H1 (cell line): ENCODE measurements at regions not wholly inside any gene's neighbourhood (a gene's known extent, or its start where the extent isn't known, plus 50 kb on each side); places are given as distances from the start of the nearest gene placed in this dataset.

Experiments used
- CTCF ChIA-PET: fragments of 300-600 bp; sonication (Branson Sonifier 250); formaldehyde crosslinking; loops from one replicate; lab custom pipeline; 2021; ENCODE audit not compliant: partially characterized antibody; lab: Charles Lee
- POLR2A ChIA-PET: fragments of 300-600 bp; sonication (Branson Sonifier 250); formaldehyde crosslinking; loops from one replicate; lab custom pipeline; 2021; ENCODE audit warnings: inconsistent platforms; ENCODE audit not compliant: partially characterized antibody; lab: Charles Lee
- DNase-seq, 2 experiments: peaks; one replicate each; pipeline versions ENCODE4 v3.0.0 to v3.0.0-alpha.2; 2010 to 2022; ENCODE audit warnings: low spot score in 2 of 2, low read depth in 1 of 2, mixed read lengths in 1 of 2
- FAIRE-seq: peaks from 2 replicates; lab custom pipeline; 2011; peaks lifted over from hg19 to GRCh38; lab: Jason Lieb, UNC
- H2AFZ ChIP-seq: 2 replicates; pipeline ENCODE4 v1.8.1; 2012; ENCODE audit warnings: low read length, inconsistent platforms
- H2AK5ac ChIP-seq: 2 replicates; pipeline ENCODE4 v1.6.1; 2013; ENCODE audit warnings: low read depth, low read length
- H2BK120ac ChIP-seq: replicated peaks from 2 replicates; pipeline ENCODE3; 2013; ENCODE audit warnings: low read depth, low read length, inconsistent platforms
- H2BK12ac ChIP-seq: 2 replicates; pipeline ENCODE4 v1.6.1; 2013; ENCODE audit warnings: low read depth, low read length
- H2BK15ac ChIP-seq: 2 replicates; pipeline ENCODE4 v1.6.1; 2013; ENCODE audit warnings: low read length
- H2BK20ac ChIP-seq: 2 replicates; pipeline ENCODE4 v1.6.1; 2013; ENCODE audit warnings: low read length
- H2BK5ac ChIP-seq: 2 replicates; pipeline ENCODE4 v1.6.1; 2013; ENCODE audit warnings: low read depth, low read length
- H3K14ac ChIP-seq: 2 replicates; pipeline ENCODE4 v1.6.1; 2013; ENCODE audit warnings: inconsistent platforms; ENCODE audit not compliant: insufficient read length
- H3K18ac ChIP-seq: 2 replicates; pipeline ENCODE4 v1.6.1; 2013; ENCODE audit warnings: low read length; ENCODE audit errors: extremely low read depth
- H3K23ac ChIP-seq: 2 replicates; pipeline ENCODE4 v1.6.1; 2013; ENCODE audit warnings: inconsistent platforms; ENCODE audit not compliant: insufficient read length
- H3K23me2 ChIP-seq: 2 replicates; pipeline ENCODE4 v1.6.1; 2013; ENCODE audit warnings: low read depth, low read length
- H3K27ac ChIP-seq: 2 replicates; pipeline ENCODE4 v1.6.1; 2011; ENCODE audit warnings: low read depth, low read length, inconsistent platforms
- H3K27me3 ChIP-seq, 4 experiments: replicated peaks in 1 of 4; 1 replicate in 1 of 4; 2 replicates in 3 of 4; pipeline versions ENCODE4 v1.6.1 to v1.8.1; 2011 to 2013; ENCODE audit warnings: low read length in 3 of 4, mild to moderate bottlenecking in 3 of 4, inconsistent platforms in 2 of 4, mixed read lengths in 2 of 4, moderate library complexity in 1 of 4; ENCODE audit not compliant: control insufficient read depth in 3 of 4, insufficient read depth in 3 of 4; ENCODE audit errors: extremely low read depth in 1 of 4
- H3K36me3 ChIP-seq, 4 experiments: 2 replicates each; pipeline versions ENCODE4 v1.6.1 to v1.8.1; 2011 to 2013; ENCODE audit warnings: mild to moderate bottlenecking in 4 of 4, low read length in 3 of 4, moderate library complexity in 2 of 4, control low read depth in 1 of 4, inconsistent platforms in 1 of 4; ENCODE audit not compliant: insufficient read depth in 4 of 4, control insufficient read depth in 2 of 4
- H3K4ac ChIP-seq: replicated peaks from 2 replicates; pipeline ENCODE3; 2013; ENCODE audit warnings: low read length, low read depth, mixed read lengths, inconsistent platforms; ENCODE audit not compliant: insufficient read length
- H3K4me1 ChIP-seq, 4 experiments: replicated peaks in 1 of 4; 1 replicate in 1 of 4; 2 replicates in 3 of 4; pipeline versions ENCODE4 v1.6.1 to v1.8.1; 2011 to 2013; ENCODE audit warnings: low read length in 3 of 4, inconsistent platforms in 2 of 4, mixed read lengths in 1 of 4; ENCODE audit not compliant: insufficient read depth in 4 of 4, control insufficient read depth in 3 of 4
- H3K4me2 ChIP-seq, 2 experiments: 2 replicates each; pipeline versions ENCODE4 v1.6.1 to v1.8.1; 2011 to 2013; ENCODE audit warnings: low read depth in 2 of 2, low read length in 2 of 2, control low read depth in 1 of 2, inconsistent platforms in 1 of 2, mild to moderate bottlenecking in 1 of 2; ENCODE audit not compliant: insufficient read depth in 1 of 2
- H3K4me3 ChIP-seq, 4 experiments: fragments of 200-600, 300-600 bp in 1 of 4; sonication (generic), shearing (Covaris generic), sonication (Bioruptor Twin) in 1 of 4; 2 replicates each; pipeline versions ENCODE4 v1.5.1 to v1.8.1; 2011 to 2016; ENCODE audit warnings: low read length in 4 of 4, low read depth in 3 of 4, control low read depth in 2 of 4, inconsistent platforms in 2 of 4, mild to moderate bottlenecking in 2 of 4, mixed read lengths in 1 of 4, moderate library complexity in 1 of 4; ENCODE audit not compliant: insufficient read depth in 2 of 4; ENCODE audit errors: extremely low read depth in 1 of 4
- H3K56ac ChIP-seq: replicated peaks from 2 replicates; pipeline ENCODE3; 2013; ENCODE audit warnings: low read depth, mild to moderate bottlenecking, mixed read lengths, low read length, inconsistent platforms; ENCODE audit not compliant: insufficient read length
- H3K79me1 ChIP-seq: 2 replicates; pipeline ENCODE4 v1.6.1; 2013; ENCODE audit warnings: low read depth, low read length, control low read depth
- H3K79me2 ChIP-seq, 2 experiments: 2 replicates each; pipeline versions ENCODE4 v1.6.1 to v1.8.1; 2012 to 2013; ENCODE audit warnings: low read length in 2 of 2, mild to moderate bottlenecking in 2 of 2, inconsistent platforms in 1 of 2; ENCODE audit not compliant: insufficient read depth in 2 of 2, control insufficient read depth in 1 of 2
- H3K9ac ChIP-seq, 4 experiments: replicated peaks in 1 of 4; 1 replicate in 1 of 4; 2 replicates in 3 of 4; pipeline versions ENCODE4 v1.6.1 to v1.8.1; 2011 to 2013; ENCODE audit warnings: low read depth in 3 of 4, low read length in 3 of 4, control low read depth in 2 of 4, mild to moderate bottlenecking in 2 of 4, moderate library complexity in 2 of 4, inconsistent platforms in 1 of 4; ENCODE audit errors: extremely low read depth in 1 of 4
- H3K9me3 ChIP-seq, 2 experiments: 2 replicates each; pipeline versions ENCODE4 v1.6.1 to v1.8.1; 2012 to 2013; ENCODE audit warnings: mild to moderate bottlenecking in 2 of 2, moderate library complexity in 2 of 2, control low read depth in 1 of 2, inconsistent platforms in 1 of 2, low read depth in 1 of 2, low read length in 1 of 2, mixed read lengths in 1 of 2; ENCODE audit not compliant: insufficient read depth in 2 of 2
- H4K20me1 ChIP-seq, 2 experiments: replicated peaks in 1 of 2; 2 replicates each; pipeline versions ENCODE3 to v1.8.1; 2011 to 2013; ENCODE audit warnings: inconsistent platforms in 2 of 2, low read length in 2 of 2, mild to moderate bottlenecking in 1 of 2; ENCODE audit not compliant: insufficient read depth in 2 of 2, control insufficient read depth in 1 of 2
- H4K5ac ChIP-seq: 2 replicates; pipeline ENCODE4 v1.6.1; 2013; ENCODE audit warnings: low read length, low read depth, mixed read lengths, inconsistent platforms; ENCODE audit not compliant: insufficient read length
- H4K8ac ChIP-seq: 2 replicates; pipeline ENCODE4 v1.8.0; 2013; ENCODE audit warnings: mild to moderate bottlenecking, moderate library complexity, low read length, inconsistent platforms; ENCODE audit not compliant: insufficient read depth; ENCODE audit errors: extremely low read depth
- H4K91ac ChIP-seq: replicated peaks from 2 replicates; pipeline ENCODE3; 2013; ENCODE audit warnings: low read length, mixed read lengths, inconsistent platforms; ENCODE audit not compliant: insufficient read length
- MAFK ChIP-seq: IDR thresholded peaks from 2 replicates; pipeline ENCODE4 v1.6.1; 2012; ENCODE audit warnings: low read depth, mild to moderate bottlenecking, improper control_type of control experiment, low read length
- NANOG ChIP-seq: IDR thresholded peaks from 2 replicates; pipeline ENCODE4 v1.6.1; 2011; ENCODE audit warnings: low read length, low read depth, mild to moderate bottlenecking, inconsistent platforms; ENCODE audit not compliant: insufficient read depth, poor library complexity, severe bottlenecking
- RNF2 ChIP-seq: fragments of 200-900, 300-1000 bp; sonication (generic); IDR thresholded peaks from 2 replicates; pipeline ENCODE4 v1.7.1; 2016; ENCODE audit warnings: borderline replicate concordance, low read depth, mild to moderate bottlenecking, antibody characterized with exemption, low read length; ENCODE audit not compliant: poor library complexity, severe bottlenecking; ENCODE audit errors: missing control alignments
- SIRT6 ChIP-seq: IDR thresholded peaks from one replicate; pipeline ENCODE4 v1.7.1; 2012; ENCODE audit warnings: low read length, inconsistent platforms
- TAF1 ChIP-seq: IDR thresholded peaks from 2 replicates; pipeline ENCODE4 v1.6.1; 2011; ENCODE audit warnings: mild to moderate bottlenecking, low read depth, low read length
- WGBS, 2 experiments: shearing (Covaris generic) in 1 of 2; methylation state at CpG; one replicate each; pipeline versions ENCODE4 v1.1.6 to v1.1.7; 2013 to 2015; ENCODE audit warnings: low lambda C conversion rate in 2 of 2, mixed read lengths in 2 of 2, inconsistent platforms in 1 of 2, low coverage in 1 of 2, missing lambda C conversion rate in 1 of 2; ENCODE audit not compliant: insufficient replicate concordance in 2 of 2, insufficient coverage in 1 of 2, insufficient read length in 1 of 2; ENCODE audit errors: extremely low coverage in 1 of 2, missing lambda C conversion rate in 1 of 2; 5-methylcytosine and 5-hydroxymethylcytosine counted together

DNA sequence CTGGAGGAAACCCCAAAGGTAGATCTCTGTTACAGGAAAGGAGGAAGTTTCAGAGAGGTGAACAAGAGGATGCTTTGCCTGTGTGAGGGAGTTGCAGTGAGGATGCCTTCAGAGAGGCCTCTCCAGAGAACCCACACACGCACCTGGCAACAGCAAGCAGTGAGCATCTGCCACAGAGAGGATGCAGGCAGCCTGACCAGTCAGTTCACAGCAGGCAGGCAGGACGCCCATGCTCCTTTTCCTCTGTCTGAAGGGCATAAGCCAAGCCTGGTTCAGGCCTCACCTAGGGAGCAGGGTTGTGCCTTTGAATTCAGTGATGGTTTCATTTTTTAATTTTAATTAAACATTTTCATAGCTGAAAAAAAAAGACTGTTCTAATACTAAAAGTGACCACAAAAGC, 346.0 kb upstream of the MARCKS start:
- H4K8ac ChIP-seq: no peak overlapping the region
- ChIA-PET POLR2A (no interaction called here), CTCF (no interaction called here)
- H2BK12ac ChIP-seq: no peak overlapping the region
- TF ChIP-seq SIRT6: no peak
- no peak for TF ChIP-seq NANOG
- no peak for TF ChIP-seq TAF1
- no peak for TF ChIP-seq MAFK
- TF ChIP-seq RNF2: no peak
- H3K23me2 ChIP-seq: no peaks in the 10 kb centered on the region
- no peak overlapping the region for H2AFZ ChIP-seq
- no peaks in the 10 kb centered on the region for H3K4me1 ChIP-seq
- H4K91ac ChIP-seq: no peak overlapping the region
- H3K56ac ChIP-seq: no peak overlapping the region
- H2AK5ac ChIP-seq: no peak overlapping the region
- H3K36me3 ChIP-seq: no peaks in the 10 kb centered on the region
- no peaks in the 10 kb centered on the region for H3K9me3 ChIP-seq
- DNase-seq: no peak
- H4K20me1 ChIP-seq: no peaks in the 10 kb centered on the region
- no peak overlapping the region for H3K4ac ChIP-seq
- H3K4me3 ChIP-seq: no peak overlapping the region
- H4K5ac ChIP-seq: no peak overlapping the region
- H2BK15ac ChIP-seq: no peak overlapping the region
- H3K27me3 ChIP-seq: no peaks in the 10 kb centered on the region
- no peak overlapping the region for H3K4me2 ChIP-seq
- 79% methylated on average over 2 of the region's 2 CpGs; no CpG with 5 or more reads in 1 of the 2 experiments for WGBS, 2 experiments
- no peak overlapping the region for H3K27ac ChIP-seq
- H2BK120ac ChIP-seq: no peak overlapping the region
- no peaks in the 10 kb centered on the region for H3K79me2 ChIP-seq
- no peak overlapping the region for H2BK5ac ChIP-seq
- H3K14ac ChIP-seq: no peak overlapping the region
- no peaks in the 10 kb centered on the region for H3K79me1 ChIP-seq
- no peak overlapping the region for H2BK20ac ChIP-seq
- no peak overlapping the region for H3K9ac ChIP-seq
- no peak overlapping the region for H3K18ac ChIP-seq
- no peak overlapping the region for H3K23ac ChIP-seq
- FAIRE-seq: no peak
